Stimulated activated naive CD8-positive, alpha-beta T cell treated with anti-CD3 and anti-CD28 coated beads, Interleukin-15, amount 100 ng/mL, for 72 hours (primary cell): ENCODE measurements at regions not wholly inside any gene's neighbourhood (a gene's known extent, or its start where the extent isn't known, plus 50 kb on each side); places are given as distances from the start of the nearest gene placed in this dataset.

ENCODE experiments used
- ATAC-seq: fragments of 150-1000 bp; cut with Tn5 transposase; 2 replicates; pipeline ENCODE4 v1.10.0; 2021; ENCODE audit warnings: mild to moderate bottlenecking, moderate library complexity
- DNase-seq, 2 donors: peaks; one replicate each; pipeline ENCODE4 v3.0.0; 2021 to 2022
- H3K27ac Mint-ChIP-seq, 2 donors: one replicate each; pipeline ENCODE4 v1.8.0; 2022; ENCODE audit warnings: mild to moderate bottlenecking in 2 of 2, mixed read lengths in 2 of 2, moderate library complexity in 2 of 2
- H3K27me3 Mint-ChIP-seq: one replicate; pipeline ENCODE4 v1.8.0; 2022; ENCODE audit warnings: mixed read lengths
- H3K4me1 Mint-ChIP-seq: one replicate; pipeline ENCODE4 v1.8.0; 2022; ENCODE audit warnings: mild to moderate bottlenecking, mixed read lengths
- H3K4me3 Mint-ChIP-seq, 2 donors: one replicate each; pipeline ENCODE4 v1.8.0; 2022; ENCODE audit warnings: mild to moderate bottlenecking in 2 of 2, mixed read lengths in 2 of 2, moderate library complexity in 1 of 2
- H3K9me3 Mint-ChIP-seq, 2 donors: one replicate each; pipeline ENCODE4 v1.8.0; 2022; ENCODE audit warnings: mixed read lengths in 2 of 2

DNA sequence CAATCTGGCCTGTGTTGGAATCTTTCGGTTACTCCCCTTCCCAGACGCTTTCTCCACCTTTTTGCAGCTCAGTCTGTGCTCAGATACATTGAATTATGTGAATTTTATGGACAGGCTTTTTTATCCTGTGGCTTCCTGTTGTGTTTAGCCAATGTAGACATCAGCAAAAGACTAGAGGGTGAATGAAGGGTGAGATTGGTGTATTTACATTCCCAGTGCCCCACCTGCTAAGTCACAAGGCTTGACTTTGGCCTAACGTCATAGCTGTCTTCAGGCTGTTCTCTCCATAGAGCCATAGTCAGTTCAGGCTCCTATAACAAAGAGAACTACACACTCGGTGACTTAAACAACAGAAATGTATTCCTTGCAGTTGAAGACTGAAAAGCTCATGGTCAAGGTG lies 97.5 kb upstream of the FSHB start:
- peaks cover 8% of the 10 kb centered on the region for H3K27me3 Mint-ChIP-seq
- H3K4me3 Mint-ChIP-seq, result no peak overlapping the region
- no peaks in the 10 kb centered on the region for H3K4me1 Mint-ChIP-seq
- H3K9me3 Mint-ChIP-seq, result no peaks in the 10 kb centered on the region
- no peak overlapping the region for H3K27ac Mint-ChIP-seq
- ATAC-seq, result no peak
- no peak for DNase-seq

GRCh38 chr11:30143098-30143705 lies 87.6 kb upstream of the FSHB start:
- Mint-ChIP-seq H3K4me1 (no peaks in the 10 kb centered on the region), H3K4me3 (no peak overlapping the region), H3K27ac (no peak overlapping the region), H3K9me3 (no peaks in the 10 kb centered on the region), H3K27me3 (peaks cover 22% of the 10 kb centered on the region)
- ATAC-seq (no peak), DNase-seq (peak in 1 of 2 donors; percentile 8)

DNA sequence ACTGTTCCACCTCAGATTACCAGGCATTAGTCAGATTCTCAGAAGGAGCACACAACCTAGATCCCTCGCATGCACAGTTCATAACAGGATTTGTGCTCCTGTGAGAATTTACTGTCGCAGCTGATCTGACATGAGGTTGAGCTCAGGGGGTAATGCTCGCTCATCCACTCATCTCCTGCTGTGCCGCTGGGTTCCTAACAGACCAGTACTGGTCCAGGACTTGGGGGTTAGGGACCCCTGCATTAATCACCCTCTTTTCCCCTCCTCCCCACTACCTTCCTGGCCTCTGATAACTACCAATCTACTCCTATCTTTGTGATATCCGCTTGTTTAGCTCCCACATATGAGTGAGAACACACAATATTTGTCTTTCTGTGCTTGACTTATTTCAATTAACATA lies 83.5 kb upstream of the FSHB start:
- Mint-ChIP-seq H3K9me3 (no peaks in the 10 kb centered on the region), H3K4me3 (no peak overlapping the region), H3K27ac (no peak overlapping the region), H3K27me3 (peaks cover 31% of the 10 kb centered on the region), H3K4me1 (no peaks in the 10 kb centered on the region)
- no peak for DNase-seq
- no peak for ATAC-seq

GRCh38 chr11:30149998-30150397 lies 80.8 kb upstream of the FSHB start:
- Mint-ChIP-seq H3K27me3 (peaks cover 17% of the 10 kb centered on the region), H3K4me3 (no peak overlapping the region), H3K27ac (no peak overlapping the region), H3K9me3 (no peaks in the 10 kb centered on the region), H3K4me1 (no peaks in the 10 kb centered on the region)
- no peak for DNase-seq
- ATAC-seq, result no peak

DNA sequence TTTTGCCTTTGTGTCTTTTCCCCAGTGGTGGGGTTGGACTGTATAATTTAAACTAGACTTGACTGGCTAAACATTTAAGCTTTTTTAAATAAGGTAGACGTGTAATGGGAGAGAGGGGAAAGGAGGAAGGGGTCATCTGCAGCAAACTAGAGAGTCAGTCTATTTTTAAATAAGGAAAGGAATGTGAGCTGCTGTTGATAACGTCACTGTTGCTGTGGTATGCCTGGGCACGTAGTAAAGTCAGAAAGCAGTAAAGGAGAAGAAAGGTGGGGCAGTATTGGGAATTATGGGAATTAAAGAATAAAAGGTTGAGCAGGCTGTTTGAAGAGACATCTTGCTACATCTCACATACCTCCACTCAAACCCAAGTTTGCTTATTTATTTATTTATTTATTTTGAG lies 80.4 kb upstream of the FSHB start:
- Mint-ChIP-seq H3K9me3 (no peaks in the 10 kb centered on the region), H3K27me3 (peaks cover 17% of the 10 kb centered on the region), H3K4me3 (no peak overlapping the region), H3K4me1 (no peaks in the 10 kb centered on the region), H3K27ac (no peak overlapping the region)
- DNase-seq (no peak), ATAC-seq (no peak)

GRCh38 chr11:30153008-30153407 lies 77.8 kb upstream of the FSHB start:
- DNase-seq, result no peak
- no peaks in the 10 kb centered on the region for H3K4me1 Mint-ChIP-seq
- peaks cover 9% of the 10 kb centered on the region for H3K27me3 Mint-ChIP-seq
- no peak overlapping the region for H3K4me3 Mint-ChIP-seq
- H3K9me3 Mint-ChIP-seq, result no peaks in the 10 kb centered on the region
- ATAC-seq, result no peak
- H3K27ac Mint-ChIP-seq, result no peak overlapping the region

- Mint-ChIP-seq H3K4me3 (no peak overlapping the region), H3K9me3 (no peaks in the 10 kb centered on the region), H3K4me1 (no peaks in the 10 kb centered on the region), H3K27me3 (peaks cover 14% of the 10 kb centered on the region), H3K27ac (no peak overlapping the region)
- no peak for DNase-seq
- ATAC-seq, result no peak
Observed at GRCh38 chr11:30155428-30155827, 75.4 kb upstream of the FSHB start.

DNA sequence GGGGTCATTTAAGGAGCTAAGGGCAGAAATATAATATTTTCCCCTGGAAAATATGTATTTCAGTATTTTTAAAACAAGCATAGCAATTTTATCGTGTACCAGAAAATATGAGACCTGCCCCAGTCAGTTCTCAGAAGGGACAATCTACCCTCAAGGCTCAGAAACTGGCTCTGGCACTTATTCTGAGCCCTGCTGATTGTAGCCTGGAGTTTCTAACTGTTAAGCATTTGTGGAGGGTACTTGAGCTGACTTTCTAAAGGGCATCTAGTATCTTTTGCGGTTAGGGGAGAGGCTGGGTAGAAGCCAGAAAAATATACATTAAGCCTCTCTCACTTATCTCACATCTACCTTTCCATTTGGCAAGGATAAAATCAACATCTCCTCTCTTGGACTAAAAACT lies 71.3 kb upstream of the FSHB start:
- Mint-ChIP-seq H3K27ac (no peak overlapping the region), H3K4me1 (no peaks in the 10 kb centered on the region), H3K9me3 (peaks cover 0 to 7% of the 10 kb centered on the region in 2 donors), H3K4me3 (no peak overlapping the region), H3K27me3 (peaks cover 11% of the 10 kb centered on the region)
- ATAC-seq, result no peak
- DNase-seq, result no peak

DNA sequence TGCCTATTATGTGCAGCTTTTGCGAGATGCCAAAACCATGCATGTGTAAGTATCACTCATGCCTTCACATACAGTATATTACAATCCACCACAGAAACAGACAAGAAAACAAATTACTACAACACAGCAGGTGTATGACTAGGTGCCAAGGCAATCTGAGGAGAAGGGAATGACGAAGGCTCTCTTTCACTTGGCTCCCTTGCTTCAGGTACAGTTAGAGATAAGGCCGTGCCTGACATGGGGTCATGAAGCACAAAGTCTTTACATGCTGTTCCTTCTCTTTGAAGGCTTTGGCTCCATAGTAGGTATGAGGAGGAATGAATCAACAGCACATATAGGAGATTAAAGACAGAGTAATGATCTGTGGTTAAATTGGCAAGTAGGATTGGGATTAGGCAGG lies 65.2 kb upstream of the FSHB start:
- DNase-seq (no peak), ATAC-seq (no peak)
- Mint-ChIP-seq H3K4me3 (no peak overlapping the region), H3K9me3 (peaks cover 0 to 7% of the 10 kb centered on the region in 2 donors), H3K27me3 (peaks cover 2% of the 10 kb centered on the region), H3K4me1 (no peaks in the 10 kb centered on the region), H3K27ac (no peak overlapping the region)

DNA sequence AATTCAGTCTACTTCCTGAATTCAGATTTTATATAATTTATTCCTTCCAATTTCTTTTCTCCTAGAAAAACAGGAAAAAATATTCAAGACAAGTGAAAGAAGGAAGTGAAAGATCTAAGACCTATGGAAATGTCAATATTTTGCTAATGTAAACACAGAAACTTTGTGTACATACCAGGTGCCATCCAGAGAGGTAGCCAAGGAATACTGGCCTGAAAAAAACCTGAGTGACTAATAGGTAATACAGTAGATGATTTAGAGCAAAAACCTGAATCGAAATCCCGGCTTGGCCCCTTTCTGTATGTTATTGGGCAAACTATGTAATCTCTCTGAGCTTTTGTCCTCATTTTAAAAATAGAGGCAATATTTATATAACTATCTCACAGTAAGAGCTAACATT lies 59.2 kb upstream of the FSHB start:
- H3K27me3 Mint-ChIP-seq, result peaks cover 7% of the 10 kb centered on the region
- H3K9me3 Mint-ChIP-seq, result peaks cover 0 to 12% of the 10 kb centered on the region in 2 donors
- ATAC-seq, result no peak
- H3K4me1 Mint-ChIP-seq, result no peaks in the 10 kb centered on the region
- DNase-seq, result no peak
- H3K4me3 Mint-ChIP-seq, result no peak overlapping the region
- no peak overlapping the region for H3K27ac Mint-ChIP-seq

DNA sequence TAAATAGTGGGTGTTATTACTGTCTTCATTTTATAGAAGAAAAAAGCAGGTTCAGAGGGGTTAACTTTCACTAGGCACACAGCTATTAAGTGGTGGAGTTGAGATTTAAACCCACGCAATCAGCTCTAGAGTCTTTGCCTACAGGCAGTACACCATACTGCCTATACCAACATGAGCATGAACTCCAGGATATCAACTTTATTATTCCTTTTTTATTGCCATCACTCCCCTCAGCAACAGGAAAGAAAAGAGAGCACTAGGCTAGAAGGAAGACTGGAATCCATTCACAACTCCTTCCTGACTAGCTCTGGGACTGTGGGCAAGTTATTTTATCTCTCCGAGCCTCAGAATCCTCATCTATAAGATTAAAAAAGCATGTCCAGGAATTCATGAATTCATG lies 58.7 kb upstream of the FSHB start:
- H3K27me3 Mint-ChIP-seq, result peaks cover 7% of the 10 kb centered on the region
- H3K4me3 Mint-ChIP-seq, result no peak overlapping the region
- no peaks in the 10 kb centered on the region for H3K4me1 Mint-ChIP-seq
- H3K27ac Mint-ChIP-seq, result no peak overlapping the region
- H3K9me3 Mint-ChIP-seq, result peaks cover 4 to 17% of the 10 kb centered on the region in 2 donors
- no peak for ATAC-seq
- no peak for DNase-seq

GRCh38 chr11:30172883-30173311 lies 57.9 kb upstream of the FSHB start:
- ATAC-seq (no peak), DNase-seq (no peak)
- H3K4me1 Mint-ChIP-seq, result no peaks in the 10 kb centered on the region
- no peak overlapping the region for H3K4me3 Mint-ChIP-seq
- peaks cover 8 to 24% of the 10 kb centered on the region in 2 donors for H3K9me3 Mint-ChIP-seq
- H3K27me3 Mint-ChIP-seq, result peaks cover 7% of the 10 kb centered on the region
- H3K27ac Mint-ChIP-seq, result no peak overlapping the region

GRCh38 chr11:30174265-30175020 lies 56.4 kb upstream of the FSHB start:
- no peak overlapping the region for H3K27ac Mint-ChIP-seq
- H3K4me1 Mint-ChIP-seq, result no peaks in the 10 kb centered on the region
- peaks cover 7% of the 10 kb centered on the region for H3K27me3 Mint-ChIP-seq
- DNase-seq (no peak), ATAC-seq (no peak)
- no peak overlapping the region for H3K4me3 Mint-ChIP-seq
- peaks cover 8 to 32% of the 10 kb centered on the region in 2 donors for H3K9me3 Mint-ChIP-seq
